Hypothalamus (tissue), 51 donors: ENCODE measurements at regions not wholly inside any gene's neighbourhood (a gene's known extent, or its start where the extent isn't known, plus 50 kb on each side); places are given as distances from the start of the nearest gene placed in this dataset.

ENCODE experiments used
- DNase-seq, 51 donors: peaks; one replicate each; lab custom pipeline; 2025; lab: John Stamatoyannopoulos, UW

GRCh38 chr5:97538912-97539311, 355.9 kb upstream of the RIOK2 start:
- DNase-seq = no peak

DNA sequence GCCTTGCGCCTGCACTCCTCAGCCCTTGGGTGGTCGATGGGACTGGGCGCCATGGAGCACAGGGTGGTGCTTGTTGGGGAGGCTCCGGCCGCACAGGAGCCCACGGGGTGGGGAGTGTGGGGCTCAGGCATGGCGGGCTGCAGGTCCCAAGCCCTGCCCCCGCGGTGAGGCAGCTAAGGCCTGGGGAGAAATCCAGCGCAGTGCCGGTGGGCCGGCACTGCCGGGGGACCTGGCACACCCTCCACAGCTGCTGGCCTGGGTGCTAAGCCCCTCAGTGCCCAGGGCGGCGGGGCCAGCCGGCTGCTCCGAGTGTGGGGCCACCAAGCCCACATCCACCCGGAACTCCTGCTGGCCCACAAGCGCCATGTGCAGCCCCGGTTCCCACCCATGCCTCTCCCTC, 358.8 kb upstream of the RIOK2 start:
- DNase-seq = no peak

DNA sequence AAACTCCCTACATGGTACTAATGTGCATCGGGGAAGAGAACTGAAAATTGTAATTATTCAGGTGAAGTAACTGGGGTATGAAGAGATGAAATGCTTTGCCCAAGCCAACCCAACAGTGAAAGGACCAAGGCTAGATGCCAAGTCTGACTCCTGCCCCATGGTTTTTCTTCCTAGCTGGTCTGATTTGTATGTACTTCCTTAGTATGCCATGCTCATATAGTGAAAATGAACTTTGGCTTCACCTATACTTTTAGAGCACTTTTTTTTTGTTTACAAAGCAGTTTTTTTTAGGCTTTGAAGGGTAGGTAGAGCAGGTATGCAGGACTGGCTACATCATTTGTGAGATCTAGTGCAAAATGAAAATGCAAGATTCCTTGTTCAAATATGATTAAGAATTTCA, 359.4 kb upstream of the RIOK2 start:
- DNase-seq = no peak

- no peak for DNase-seq
These were observed 360.1 kb upstream of the RIOK2 start for GRCh38 chr5:97543166-97543565.

DNA sequence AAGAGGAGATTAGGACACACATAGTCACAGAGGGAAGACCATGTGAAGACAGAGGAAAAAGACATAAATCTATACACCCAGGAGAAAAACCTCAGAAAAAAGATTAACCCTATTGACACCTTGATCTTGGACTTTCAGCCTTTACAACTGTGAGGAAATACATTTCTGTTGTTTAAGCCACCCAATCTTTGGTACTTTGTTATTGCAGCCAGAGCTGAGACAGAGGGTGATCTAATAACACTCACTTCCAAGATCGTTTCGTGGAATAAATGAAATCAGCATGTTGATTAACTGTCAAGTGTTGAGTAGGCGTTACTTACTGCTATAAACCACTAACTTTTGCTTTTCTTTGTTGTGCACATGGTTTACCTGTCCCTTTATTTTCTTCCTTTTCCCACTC, 361.2 kb upstream of the RIOK2 start:
- DNase-seq = no peak

GRCh38 chr5:97544678-97545077, 361.6 kb upstream of the RIOK2 start:
- no peak for DNase-seq

- DNase-seq = no peak
These were observed 362.4 kb upstream of the RIOK2 start for GRCh38 chr5:97545446-97545845.

GRCh38 chr5:97545886-97546535, 363.0 kb upstream of the RIOK2 start:
- no peak for DNase-seq

DNA sequence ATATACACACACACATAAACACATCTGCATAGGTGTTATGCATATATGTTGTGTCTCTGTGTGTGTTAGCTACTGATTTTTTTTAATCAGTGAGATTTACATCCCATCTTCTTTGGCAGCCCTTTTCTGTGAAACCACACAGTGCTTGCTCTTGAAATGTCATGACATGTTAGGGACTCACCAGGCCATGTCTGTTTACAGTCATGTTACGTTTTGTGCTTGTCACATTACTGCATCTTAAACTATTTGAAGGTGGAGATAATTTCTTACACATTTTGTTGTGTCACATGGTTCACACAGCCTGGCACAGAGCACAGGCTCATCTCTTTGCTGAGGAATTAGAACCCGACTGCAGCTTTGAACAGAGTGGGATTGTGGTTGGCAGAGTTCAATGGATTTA, 364.4 kb upstream of the RIOK2 start:
- DNase-seq = no peak

- no peak for DNase-seq
These were observed 365.1 kb upstream of the RIOK2 start for GRCh38 chr5:97547999-97548738.

- no peak for DNase-seq
These were observed 365.7 kb upstream of the RIOK2 start for GRCh38 chr5:97548739-97549080.

GRCh38 chr5:97549496-97549895, 366.4 kb upstream of the RIOK2 start:
- DNase-seq = no peak

DNA sequence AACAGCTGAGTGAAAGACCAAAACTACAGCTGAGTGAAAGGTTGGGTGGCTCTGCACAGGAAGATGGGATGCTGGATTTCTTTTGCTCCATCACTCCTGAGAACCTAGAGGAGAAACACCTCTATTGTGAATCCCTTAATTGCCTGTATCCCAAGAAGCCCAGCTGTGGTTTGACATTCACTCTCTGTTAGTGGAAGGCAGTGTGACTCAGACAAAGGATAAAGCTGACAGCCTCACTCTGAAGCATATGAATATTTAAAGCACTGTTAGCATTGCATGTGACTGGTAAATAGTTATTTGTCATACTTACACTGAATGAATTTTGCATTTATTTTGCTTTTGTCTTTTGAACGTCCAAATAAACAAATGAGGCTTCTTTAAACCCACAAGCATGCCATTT, 367.1 kb upstream of the RIOK2 start:
- DNase-seq = peak in 4 of 51 donors; percentile 1 to 24 (median 8)

- DNase-seq = no peak
These were observed 367.8 kb upstream of the RIOK2 start for GRCh38 chr5:97550818-97551217.

- no peak for DNase-seq
These were observed 370.8 kb upstream of the RIOK2 start for GRCh38 chr5:97553604-97554452.

- DNase-seq = peak in 2 of 51 donors; percentile 12 to 38
These were observed 372.1 kb upstream of the RIOK2 start for GRCh38 chr5:97554977-97555643.

GRCh38 chr5:97555644-97555981, 372.6 kb upstream of the RIOK2 start:
- DNase-seq = no peak

DNA sequence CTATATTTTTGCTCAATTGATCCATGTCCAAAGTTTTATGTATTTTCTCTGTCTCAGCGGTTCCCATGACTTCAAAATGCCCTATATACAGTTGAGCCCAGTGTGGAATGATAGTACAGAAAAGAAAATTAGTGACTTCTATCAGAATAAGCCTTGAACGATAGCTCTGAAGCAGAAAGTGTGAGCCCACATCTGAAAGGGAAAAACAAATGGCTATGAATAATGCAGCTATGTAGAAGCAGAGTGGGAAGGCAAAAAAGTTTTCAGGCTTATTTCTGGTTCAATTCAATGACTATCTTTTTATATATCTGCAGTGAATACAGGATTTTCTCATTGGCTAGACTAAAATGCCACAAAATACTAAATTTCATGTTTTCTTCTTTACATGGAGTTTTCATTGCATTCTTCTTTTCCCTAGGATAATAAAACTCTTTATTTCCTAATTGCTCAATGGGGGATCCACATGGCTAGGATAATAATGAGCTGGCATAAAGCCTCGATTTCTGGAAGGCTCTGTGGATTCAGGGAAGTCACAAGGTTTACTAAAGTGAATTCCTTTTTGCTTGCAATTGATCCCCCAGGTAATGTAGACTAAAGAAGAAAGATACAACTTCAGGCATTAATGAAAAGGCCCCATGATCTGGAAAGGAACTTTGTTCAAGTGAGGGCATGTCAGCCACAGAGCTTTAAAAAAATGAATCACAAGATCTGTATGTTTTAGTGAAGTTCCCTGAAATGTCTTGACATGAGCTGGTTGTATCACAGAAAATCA, 377.0 kb upstream of the RIOK2 start:
- DNase-seq = no peak

DNA sequence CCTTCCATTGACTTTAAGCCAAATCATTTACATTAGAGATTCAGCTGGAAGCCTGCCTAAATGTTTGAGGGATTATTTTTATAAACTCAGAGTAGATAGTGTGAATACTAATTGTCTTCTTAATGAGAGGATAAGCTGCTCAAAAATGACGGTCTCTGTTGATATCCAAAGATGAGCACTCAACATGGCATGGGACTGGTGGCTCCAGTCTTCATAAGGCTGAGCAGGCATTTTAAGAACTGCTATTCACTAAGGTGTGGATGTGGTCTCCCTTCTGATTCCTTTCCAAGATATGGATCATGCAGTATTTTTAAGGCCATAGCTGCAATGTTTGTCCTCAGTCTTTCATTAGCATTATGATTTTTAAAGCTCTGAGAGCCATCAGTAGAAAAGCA, 377.5 kb upstream of the RIOK2 start:
- DNase-seq = no peak

DNA sequence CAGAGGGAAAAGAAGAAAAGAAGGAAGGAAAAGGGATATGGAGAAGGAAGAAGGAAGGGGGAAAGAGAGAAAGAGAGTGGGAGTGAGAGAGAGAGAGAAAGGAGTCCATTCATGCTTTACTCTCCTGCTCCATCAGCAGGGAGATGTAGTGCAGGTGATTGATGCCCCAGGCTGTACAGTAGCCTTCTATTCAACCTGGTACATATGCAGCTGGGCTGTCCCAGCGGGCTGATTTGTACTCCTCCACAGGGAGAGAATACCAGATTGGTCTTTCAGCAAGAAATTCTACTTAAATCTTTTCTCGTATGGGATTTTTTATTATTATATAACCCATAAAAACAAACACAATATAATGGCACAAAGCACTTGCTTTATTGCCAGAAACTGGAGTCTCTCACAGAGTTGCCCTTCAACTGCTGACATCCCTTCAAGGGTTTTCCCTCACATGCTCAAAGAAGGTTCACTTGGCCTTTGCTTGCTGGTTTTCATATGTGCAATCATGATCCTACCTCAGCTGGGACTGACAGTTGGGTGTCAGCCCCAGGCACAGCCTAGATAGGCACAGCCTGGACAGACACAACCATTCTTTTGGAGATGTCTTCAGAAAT, 380.1 kb upstream of the RIOK2 start:
- DNase-seq = no peak
